MM.1S (cell line): ENCODE measurements at regions not wholly inside any gene's neighbourhood (a gene's known extent, or its start where the extent isn't known, plus 50 kb on each side); places are given as distances from the start of the nearest gene placed in this dataset.

ENCODE experiments used
- CTCF ChIP-seq: fragments of 300-600 bp; sonication (generic); IDR thresholded peaks from 2 replicates; pipeline ENCODE4 v1.5.1; 2016; ENCODE audit warnings: antibody characterized with exemption, low read length, mixed read lengths
- EZH2 ChIP-seq: fragments of 300-600 bp; sonication (generic); optimal IDR thresholded peaks from 2 replicates; pipeline ENCODE3; 2017; ENCODE audit warnings: low read depth, mild to moderate bottlenecking, antibody characterized with exemption, low read length, mixed read lengths
- EZH2phosphoT487 ChIP-seq: fragments of 300-600 bp; sonication (generic); IDR thresholded peaks from 2 replicates; pipeline ENCODE4 v1.6.1; 2018; ENCODE audit warnings: antibody characterized with exemption, low read length

DNA sequence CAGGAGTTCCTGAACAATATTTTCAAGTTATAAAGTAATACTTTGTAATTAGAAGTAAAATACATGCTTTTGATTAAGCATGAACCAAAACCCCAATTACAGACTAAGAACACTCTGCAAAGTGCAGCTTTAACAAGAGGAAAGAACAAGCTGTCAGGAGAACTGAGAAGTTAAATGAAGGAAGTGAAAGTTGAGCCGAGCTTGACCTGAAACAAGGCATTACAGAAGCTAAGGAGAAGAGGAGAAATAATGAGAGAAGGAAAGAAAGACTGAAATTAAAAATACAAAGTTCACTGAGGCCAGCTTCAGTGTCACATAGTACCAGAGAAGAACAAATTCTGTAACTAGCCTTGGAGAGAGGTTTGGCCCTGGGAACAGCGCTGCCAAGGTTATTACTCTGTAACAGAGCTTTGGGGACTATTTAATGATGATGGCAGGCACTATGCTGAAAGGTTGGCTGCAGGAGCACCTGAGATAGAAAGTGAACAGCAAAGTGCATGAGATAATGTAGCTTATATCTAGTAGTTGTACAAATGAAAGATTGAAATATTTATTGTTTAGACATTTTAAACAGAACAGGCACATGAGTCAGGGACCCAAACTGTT, 241.9 kb upstream of the PEX5L start:
- TF ChIP-seq EZH2 (no peak), EZH2phosphoT487 (no peak), CTCF (no peak)
